ENCODE measurements at regions not wholly inside any gene's neighbourhood (a gene's known extent, or its start where the extent isn't known, plus 50 kb on each side); places are given as distances from the start of the nearest gene placed in this dataset.

GRCh38 chr5:36402512-36402906 lies 100.8 kb upstream of the RANBP3L start:
- no peak for TF ChIP-seq USF1 (CRISPR knock-in tag; IDR thresholded peaks at IDR 0.05)
- no peak for TF ChIP-seq CTCF (IDR thresholded peaks at IDR 0.05)
- TF ChIP-seq GABPB1 (CRISPR knock-in tag; IDR thresholded peaks at IDR 0.05): no peak
- no peak for TF ChIP-seq HMGXB4 (CRISPR knock-in tag; IDR thresholded peaks at IDR 0.05)
- TF ChIP-seq ZNF416 (CRISPR knock-in tag; IDR thresholded peaks at IDR 0.05): no peak
- TF ChIP-seq ATF2 (CRISPR knock-in tag; IDR thresholded peaks at IDR 0.05; ENCODE audit: borderline replicate concordance, low read depth): no peak
- no peak for TF ChIP-seq FOXJ3 (CRISPR knock-in tag; IDR thresholded peaks at IDR 0.05; ENCODE audit: borderline replicate concordance)
- TF ChIP-seq USF2 (CRISPR knock-in tag; IDR thresholded peaks at IDR 0.05): no peak
- no peak for TF ChIP-seq ZNF121 (CRISPR knock-in tag; IDR thresholded peaks at IDR 0.05)
